ENCODE measurements at regions not wholly inside any gene's neighbourhood (a gene's known extent, or its start where the extent isn't known, plus 50 kb on each side); places are given as distances from the start of the nearest gene placed in this dataset.

DNA sequence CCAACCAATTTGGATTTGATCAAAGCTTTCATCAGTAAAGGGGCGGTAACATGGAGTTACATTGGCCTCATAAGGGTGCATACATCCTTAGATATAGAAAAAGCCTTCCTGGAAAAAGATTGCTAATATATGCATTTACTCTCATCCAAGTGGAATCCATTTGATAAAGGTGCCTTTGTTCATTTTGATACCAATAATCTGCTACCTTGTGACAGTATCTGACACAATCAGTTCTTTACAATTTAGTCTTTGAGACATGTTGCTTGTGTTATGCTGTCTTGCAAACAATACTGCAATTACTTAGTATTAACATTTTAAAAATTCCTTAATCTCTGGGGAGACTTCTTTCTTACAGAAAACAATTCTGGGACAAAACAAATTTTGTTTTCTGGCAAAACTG is 654.4 kb upstream of the SLC35B3 start:
- BruUV-seq (replicated peaks): no TSS peak
- FAIRE-seq (no peak), ATAC-seq (no peak), DNase-seq (ENCODE audit: low spot score) (no peak)
- Histone ChIP-seq H3K9me3 (ENCODE audit: low read length) (no peaks in the 10 kb centered on the region), H3K36me3 (replicated peaks in 1 of 2; ENCODE audit: control insufficient read depth in 1 of 2, insufficient read depth in 2 of 2, low read length in 2 of 2) (no peaks in the 10 kb centered on the region), H3K79me2 (ENCODE audit: insufficient read depth, low read length) (no peaks in the 10 kb centered on the region), H3K4me2 (ENCODE audit: low read depth, low read length) (no peak overlapping the region), H3K4me1 (ENCODE audit: insufficient read depth, low read length) (no peaks in the 10 kb centered on the region), H3K27ac (ENCODE audit: extremely low read length, insufficient read depth, low read length) (no peak overlapping the region), H3K4me3 (replicated peaks in 1 of 3; ENCODE audit: insufficient read depth in 1 of 3, low read depth in 2 of 3, low read length in 3 of 3) (no peak overlapping the region), H4K20me1 (ENCODE audit: insufficient read depth, low read length) (no peaks in the 10 kb centered on the region), H3K27me3 (ENCODE audit: control insufficient read depth in 1 of 2, insufficient read depth in 2 of 2, low read length in 2 of 2) (no peaks in the 10 kb centered on the region), H3K9ac (ENCODE audit: insufficient read depth, low read depth, low read length) (no peak overlapping the region), H2AFZ (ENCODE audit: low read length) (no peak overlapping the region)
- ChIA-PET CTCF (ENCODE audit: low intra/inter-chr PET ratio, low total read pairs) (no interaction called here), POLR2A (no interaction called here)
- WGBS (ENCODE audit: low lambda C conversion rate): 0% methylated on average over 1 of the region's 1 CpG
- intact Hi-C loops (cut with micrococcal nuclease; ENCODE audit: unreplicated experiment) (no loop called here), in situ Hi-C loops (cut with HindIII; ENCODE audit: extremely low pct_ligation_motif_present, low pct_unique_long_range_greater_than_20kb) (no loop called here)
- TF ChIP-seq ZNF138 (CRISPR knock-in tag; IDR thresholded peaks at IDR 0.05; ENCODE audit: low read depth) (no peak), FOXJ3 (CRISPR knock-in tag; IDR thresholded peaks at IDR 0.05; ENCODE audit: borderline replicate concordance) (no peak), FLYWCH1 (CRISPR knock-in tag; IDR thresholded peaks at IDR 0.05) (no peak), ZNF782 (CRISPR knock-in tag; IDR thresholded peaks at IDR 0.05; ENCODE audit: borderline replicate concordance) (no peak), ZKSCAN1 (IDR thresholded peaks at IDR 0.05; ENCODE audit: low read length) (no peak), SPEN (CRISPR knock-in tag; IDR thresholded peaks at IDR 0.05; ENCODE audit: low read depth) (no peak)
- TF ChIP-seq, protein P1, sequence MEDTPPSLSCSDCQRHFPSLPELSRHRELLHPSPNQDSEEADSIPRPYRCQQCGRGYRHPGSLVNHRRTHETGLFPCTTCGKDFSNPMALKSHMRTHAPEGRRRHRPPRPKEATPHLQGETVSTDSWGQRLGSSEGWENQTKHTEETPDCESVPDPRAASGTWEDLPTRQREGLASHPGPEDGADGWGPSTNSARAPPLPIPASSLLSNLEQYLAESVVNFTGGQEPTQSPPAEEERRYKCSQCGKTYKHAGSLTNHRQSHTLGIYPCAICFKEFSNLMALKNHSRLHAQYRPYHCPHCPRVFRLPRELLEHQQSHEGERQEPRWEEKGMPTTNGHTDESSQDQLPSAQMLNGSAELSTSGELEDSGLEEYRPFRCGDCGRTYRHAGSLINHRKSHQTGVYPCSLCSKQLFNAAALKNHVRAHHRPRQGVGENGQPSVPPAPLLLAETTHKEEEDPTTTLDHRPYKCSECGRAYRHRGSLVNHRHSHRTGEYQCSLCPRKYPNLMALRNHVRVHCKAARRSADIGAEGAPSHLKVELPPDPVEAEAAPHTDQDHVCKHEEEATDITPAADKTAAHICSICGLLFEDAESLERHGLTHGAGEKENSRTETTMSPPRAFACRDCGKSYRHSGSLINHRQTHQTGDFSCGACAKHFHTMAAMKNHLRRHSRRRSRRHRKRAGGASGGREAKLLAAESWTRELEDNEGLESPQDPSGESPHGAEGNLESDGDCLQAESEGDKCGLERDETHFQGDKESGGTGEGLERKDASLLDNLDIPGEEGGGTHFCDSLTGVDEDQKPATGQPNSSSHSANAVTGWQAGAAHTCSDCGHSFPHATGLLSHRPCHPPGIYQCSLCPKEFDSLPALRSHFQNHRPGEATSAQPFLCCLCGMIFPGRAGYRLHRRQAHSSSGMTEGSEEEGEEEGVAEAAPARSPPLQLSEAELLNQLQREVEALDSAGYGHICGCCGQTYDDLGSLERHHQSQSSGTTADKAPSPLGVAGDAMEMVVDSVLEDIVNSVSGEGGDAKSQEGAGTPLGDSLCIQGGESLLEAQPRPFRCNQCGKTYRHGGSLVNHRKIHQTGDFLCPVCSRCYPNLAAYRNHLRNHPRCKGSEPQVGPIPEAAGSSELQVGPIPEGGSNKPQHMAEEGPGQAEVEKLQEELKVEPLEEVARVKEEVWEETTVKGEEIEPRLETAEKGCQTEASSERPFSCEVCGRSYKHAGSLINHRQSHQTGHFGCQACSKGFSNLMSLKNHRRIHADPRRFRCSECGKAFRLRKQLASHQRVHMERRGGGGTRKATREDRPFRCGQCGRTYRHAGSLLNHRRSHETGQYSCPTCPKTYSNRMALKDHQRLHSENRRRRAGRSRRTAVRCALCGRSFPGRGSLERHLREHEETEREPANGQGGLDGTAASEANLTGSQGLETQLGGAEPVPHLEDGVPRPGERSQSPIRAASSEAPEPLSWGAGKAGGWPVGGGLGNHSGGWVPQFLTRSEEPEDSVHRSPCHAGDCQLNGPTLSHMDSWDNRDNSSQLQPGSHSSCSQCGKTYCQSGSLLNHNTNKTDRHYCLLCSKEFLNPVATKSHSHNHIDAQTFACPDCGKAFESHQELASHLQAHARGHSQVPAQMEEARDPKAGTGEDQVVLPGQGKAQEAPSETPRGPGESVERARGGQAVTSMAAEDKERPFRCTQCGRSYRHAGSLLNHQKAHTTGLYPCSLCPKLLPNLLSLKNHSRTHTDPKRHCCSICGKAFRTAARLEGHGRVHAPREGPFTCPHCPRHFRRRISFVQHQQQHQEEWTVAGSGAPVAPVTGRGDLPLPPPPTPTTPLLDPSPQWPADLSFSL (CRISPR knock-in tag; IDR thresholded peaks at IDR 0.05): no peak

Data from HepG2 (cell line).